ENCODE measurements at regions not wholly inside any gene's neighbourhood (a gene's known extent, or its start where the extent isn't known, plus 50 kb on each side); places are given as distances from the start of the nearest gene placed in this dataset.
"Not testable (repeated sequence)": the region's sequence is repeated elsewhere in the genome, so short reads cannot be mapped to it uniquely, and the experiment has no call there.

- Mint-ChIP-seq H3K27me3 (ENCODE audit: insufficient read depth) (peaks cover 11% of the 10 kb centered on the region), H3K4me3 (no peak overlapping the region), H3K36me3 (ENCODE audit: low read depth) (no peaks in the 10 kb centered on the region), H3K27ac (no peak overlapping the region), H3K4me1 (ENCODE audit: low read depth) (no peaks in the 10 kb centered on the region), H3K9me3 (no peaks in the 10 kb centered on the region)
- no peak for DNase-seq (ENCODE audit: low spot score)
- intact Hi-C loops (cut with micrococcal nuclease), result no loop called here
Observed at GRCh38 chr3:139258276-139258675, 85.5 kb upstream of the MRPS22 start.

- H3K9me3 Mint-ChIP-seq, result no peaks in the 10 kb centered on the region
- H3K4me1 Mint-ChIP-seq (ENCODE audit: low read depth), result no peaks in the 10 kb centered on the region
- H3K36me3 Mint-ChIP-seq (ENCODE audit: low read depth), result no peaks in the 10 kb centered on the region
- DNase-seq (ENCODE audit: low spot score), result no peak
- H3K27me3 Mint-ChIP-seq (ENCODE audit: insufficient read depth), result peaks cover 12% of the 10 kb centered on the region
- H3K27ac Mint-ChIP-seq, result no peak overlapping the region
- intact Hi-C loops (cut with micrococcal nuclease), result no loop called here
- H3K4me3 Mint-ChIP-seq, result no peak overlapping the region
Observed at GRCh38 chr3:139259398-139259797, 84.4 kb upstream of the MRPS22 start.

GRCh38 chr3:139260041-139260486 lies 83.8 kb upstream of the MRPS22 start:
- no peak overlapping the region for H3K27ac Mint-ChIP-seq
- no peaks in the 10 kb centered on the region for H3K4me1 Mint-ChIP-seq (ENCODE audit: low read depth)
- peaks cover 12% of the 10 kb centered on the region for H3K27me3 Mint-ChIP-seq (ENCODE audit: insufficient read depth)
- intact Hi-C loops (cut with micrococcal nuclease), result no loop called here
- no peaks in the 10 kb centered on the region for H3K36me3 Mint-ChIP-seq (ENCODE audit: low read depth)
- no peaks in the 10 kb centered on the region for H3K9me3 Mint-ChIP-seq
- DNase-seq (ENCODE audit: low spot score), result no peak
- H3K4me3 Mint-ChIP-seq, result no peak overlapping the region

DNA sequence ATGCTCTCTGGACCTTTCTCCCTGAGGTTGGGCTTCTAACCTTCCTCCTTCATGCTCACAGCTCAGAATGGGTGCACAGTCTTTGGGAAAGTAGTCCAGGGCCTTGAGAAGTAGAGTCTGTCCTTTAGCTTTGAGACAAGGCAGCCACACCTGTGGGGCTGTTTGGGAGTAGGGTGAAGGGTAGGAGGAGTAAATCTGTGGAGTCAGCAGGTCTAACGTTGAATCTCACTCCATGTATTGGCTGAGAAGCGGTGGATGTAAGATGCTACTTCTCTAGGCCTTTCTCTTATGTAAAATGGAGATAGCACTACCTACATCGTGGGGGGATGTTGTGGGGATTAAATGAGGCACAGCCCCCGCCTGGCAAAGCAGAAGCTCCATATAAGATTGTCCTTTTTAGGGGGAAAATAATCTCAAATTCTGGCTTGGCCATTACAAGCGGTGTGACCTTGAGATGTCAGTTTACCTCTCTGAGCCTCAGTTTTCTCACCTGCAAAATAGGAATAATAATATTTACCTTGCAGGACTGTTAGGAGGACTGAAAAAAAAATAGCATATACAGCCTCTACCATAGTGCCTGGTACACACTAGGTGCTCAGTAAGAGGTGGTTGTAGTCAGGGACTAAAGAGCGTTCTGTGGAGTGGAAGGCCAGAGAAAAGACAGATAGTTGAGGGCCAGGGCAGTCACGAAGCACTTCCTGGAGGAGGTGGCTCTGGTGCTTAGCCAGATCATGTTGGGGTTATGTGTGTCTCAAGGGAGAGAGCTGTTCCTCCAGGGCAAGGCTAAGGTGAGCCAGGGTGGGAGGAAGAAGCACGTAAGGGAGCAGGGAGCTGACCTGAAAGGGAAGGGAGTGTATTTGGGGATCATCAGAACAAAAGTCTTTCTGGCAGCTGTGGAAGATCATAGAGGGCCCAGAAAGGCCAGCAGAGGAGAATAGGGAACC lies 82.8 kb upstream of the MRPS22 start:
- Mint-ChIP-seq H3K27ac (no peak overlapping the region), H3K4me3 (no peak overlapping the region), H3K4me1 (ENCODE audit: low read depth) (no peaks in the 10 kb centered on the region), H3K27me3 (ENCODE audit: insufficient read depth) (peaks cover 9% of the 10 kb centered on the region), H3K36me3 (ENCODE audit: low read depth) (no peaks in the 10 kb centered on the region), H3K9me3 (no peaks in the 10 kb centered on the region)
- no peak for DNase-seq (ENCODE audit: low spot score)
- intact Hi-C loops (cut with micrococcal nuclease), result no loop called here

DNA sequence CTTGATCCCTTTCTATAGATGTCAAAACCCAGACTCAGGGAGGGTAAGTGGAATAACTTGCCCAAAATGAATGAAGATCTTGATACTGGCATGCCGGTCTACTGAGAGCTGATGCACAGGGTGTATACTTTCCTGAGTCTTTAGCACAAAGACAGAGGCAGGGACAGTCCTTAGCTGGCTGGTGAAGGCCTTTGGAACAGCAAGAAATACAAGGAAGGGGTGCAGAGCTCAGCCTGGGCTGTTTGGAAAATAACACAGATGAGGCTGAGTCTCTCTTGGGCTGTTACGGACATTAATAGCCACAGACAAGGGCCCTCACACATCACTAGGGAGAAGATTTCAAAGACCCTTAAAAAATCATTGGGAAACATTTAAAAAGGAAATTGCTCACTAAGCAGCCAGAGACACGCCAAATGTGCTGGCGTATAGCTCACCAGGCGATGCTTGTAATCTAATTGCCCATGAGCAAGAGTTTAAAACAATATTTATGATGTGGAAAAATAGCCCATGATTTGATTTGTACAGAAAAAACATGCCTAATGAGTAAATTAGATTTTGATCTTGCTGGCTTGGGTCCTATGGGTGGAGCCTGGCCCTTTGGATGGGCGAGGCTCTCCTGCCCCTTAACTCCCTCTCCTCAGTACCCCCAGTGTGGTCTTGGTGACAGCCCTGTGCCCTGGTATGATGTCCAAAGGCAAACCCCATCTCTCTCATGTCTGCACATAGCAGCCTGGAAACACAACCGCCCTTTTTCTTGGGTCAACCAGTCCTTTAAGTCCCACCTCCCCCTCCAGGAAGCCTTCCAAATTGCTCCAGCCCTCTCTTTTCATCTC lies 81.8 kb upstream of the MRPS22 start:
- intact Hi-C loops (cut with micrococcal nuclease), result no loop called here
- H3K27me3 Mint-ChIP-seq (ENCODE audit: insufficient read depth), result peaks cover 9% of the 10 kb centered on the region
- no peaks in the 10 kb centered on the region for H3K36me3 Mint-ChIP-seq (ENCODE audit: low read depth)
- DNase-seq (ENCODE audit: low spot score), result no peak
- no peak overlapping the region for H3K27ac Mint-ChIP-seq
- H3K4me1 Mint-ChIP-seq (ENCODE audit: low read depth), result no peaks in the 10 kb centered on the region
- H3K4me3 Mint-ChIP-seq, result no peak overlapping the region
- H3K9me3 Mint-ChIP-seq, result no peaks in the 10 kb centered on the region

GRCh38 chr3:139263798-139264197 lies 80.0 kb upstream of the MRPS22 start:
- Mint-ChIP-seq H3K4me1 (ENCODE audit: low read depth) (no peaks in the 10 kb centered on the region), H3K36me3 (ENCODE audit: low read depth) (no peaks in the 10 kb centered on the region), H3K4me3 (no peak overlapping the region), H3K27ac (no peak overlapping the region), H3K27me3 (ENCODE audit: insufficient read depth) (peaks cover 4% of the 10 kb centered on the region), H3K9me3 (no peaks in the 10 kb centered on the region)
- intact Hi-C loops (cut with micrococcal nuclease), result no loop called here
- DNase-seq (ENCODE audit: low spot score), result no peak

DNA sequence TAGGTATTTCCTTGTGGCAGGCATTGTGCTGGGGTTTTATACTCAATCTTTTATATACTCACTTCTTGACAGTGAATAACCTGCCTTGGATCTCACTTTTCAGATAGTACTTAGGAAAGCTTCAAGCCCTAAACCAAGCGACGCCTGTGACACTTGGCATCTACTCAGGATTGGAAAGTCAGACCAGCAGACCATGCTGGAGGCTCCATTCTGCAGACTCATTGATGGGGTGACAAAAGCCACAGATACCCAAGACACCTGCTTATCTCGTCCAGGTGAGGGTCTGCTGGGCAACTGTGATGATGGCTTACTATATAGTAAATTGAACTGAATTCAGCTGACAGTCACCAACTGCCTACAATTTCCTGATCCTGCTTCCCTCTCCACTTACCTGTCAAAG lies 79.4 kb upstream of the MRPS22 start:
- no peak overlapping the region for H3K27ac Mint-ChIP-seq
- peaks cover 4% of the 10 kb centered on the region for H3K27me3 Mint-ChIP-seq (ENCODE audit: insufficient read depth)
- H3K9me3 Mint-ChIP-seq, result no peaks in the 10 kb centered on the region
- intact Hi-C loops (cut with micrococcal nuclease), result no loop called here
- H3K4me1 Mint-ChIP-seq (ENCODE audit: low read depth), result no peaks in the 10 kb centered on the region
- no peak for DNase-seq (ENCODE audit: low spot score)
- no peak overlapping the region for H3K4me3 Mint-ChIP-seq
- H3K36me3 Mint-ChIP-seq (ENCODE audit: low read depth), result no peaks in the 10 kb centered on the region

- no peaks in the 10 kb centered on the region for H3K9me3 Mint-ChIP-seq
- H3K4me3 Mint-ChIP-seq, result no peak overlapping the region
- H3K4me1 Mint-ChIP-seq (ENCODE audit: low read depth), result no peaks in the 10 kb centered on the region
- no peaks in the 10 kb centered on the region for H3K36me3 Mint-ChIP-seq (ENCODE audit: low read depth)
- H3K27ac Mint-ChIP-seq, result no peak overlapping the region
- intact Hi-C loops (cut with micrococcal nuclease), result no loop called here
- no peak for DNase-seq (ENCODE audit: low spot score)
- H3K27me3 Mint-ChIP-seq (ENCODE audit: insufficient read depth), result peaks cover 4% of the 10 kb centered on the region
Observed at GRCh38 chr3:139265131-139266016, 78.4 kb upstream of the MRPS22 start.

DNA sequence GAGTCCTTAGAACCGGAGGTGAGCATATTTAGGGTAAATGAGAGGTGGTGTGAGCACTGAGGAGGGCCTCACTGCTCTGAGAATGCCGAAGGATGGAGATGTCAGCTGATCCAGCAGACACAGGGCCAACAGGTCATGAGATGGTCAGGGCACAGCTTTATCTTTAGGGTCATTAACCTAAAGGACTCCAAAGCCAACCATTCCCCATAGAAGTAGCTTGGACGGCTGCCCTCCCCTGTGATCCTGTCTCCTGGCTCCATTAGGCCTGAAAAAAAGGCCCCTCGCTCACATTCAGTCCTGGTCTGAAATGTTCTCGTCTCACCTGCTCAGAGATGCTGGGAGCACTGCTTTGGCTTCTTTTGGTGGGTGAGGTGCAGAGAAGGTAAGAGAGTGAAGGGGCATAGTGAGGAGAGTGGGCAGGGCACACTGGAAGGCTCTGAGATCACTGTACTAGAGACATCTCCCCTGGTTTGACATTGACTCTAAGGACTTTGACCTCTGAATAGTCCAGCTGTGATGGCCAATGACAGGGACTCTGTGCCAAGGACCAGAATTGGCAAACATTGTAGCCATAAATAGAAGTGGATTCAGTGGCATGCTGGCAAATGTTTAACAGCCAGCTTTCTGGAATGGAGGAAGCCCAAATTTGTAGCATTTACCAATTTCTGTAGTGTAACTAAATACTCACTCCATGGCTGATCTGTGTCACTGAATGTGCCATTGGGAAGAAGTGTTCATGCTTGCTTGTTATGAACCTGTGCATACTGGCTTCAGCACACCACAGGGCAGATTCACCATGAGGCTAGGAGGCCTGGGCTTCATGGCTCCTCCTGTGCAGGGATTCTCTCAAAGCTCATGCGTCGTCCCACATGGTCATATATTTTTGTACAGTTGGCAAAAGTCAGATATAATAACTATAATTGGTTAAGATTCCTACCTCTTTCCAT lies 76.2 kb upstream of the MRPS22 start:
- Mint-ChIP-seq H3K27me3 (ENCODE audit: insufficient read depth) (peaks cover 3% of the 10 kb centered on the region), H3K4me1 (ENCODE audit: low read depth) (no peaks in the 10 kb centered on the region), H3K4me3 (no peak overlapping the region), H3K9me3 (no peaks in the 10 kb centered on the region), H3K36me3 (ENCODE audit: low read depth) (no peaks in the 10 kb centered on the region), H3K27ac (no peak overlapping the region)
- intact Hi-C loops (cut with micrococcal nuclease), result no loop called here
- no peak for DNase-seq (ENCODE audit: low spot score)

GRCh38 chr3:139269984-139270383 lies 73.8 kb upstream of the MRPS22 start:
- no peak overlapping the region for H3K4me3 Mint-ChIP-seq

GRCh38 chr3:139270652-139271051 lies 73.2 kb upstream of the MRPS22 start:
- DNase-seq (ENCODE audit: low spot score); H3K4me3 Mint-ChIP-seq; H3K4me1 Mint-ChIP-seq (ENCODE audit: low read depth); H3K27me3 Mint-ChIP-seq (ENCODE audit: insufficient read depth); H3K27ac Mint-ChIP-seq; intact Hi-C loops (cut with micrococcal nuclease); H3K36me3 Mint-ChIP-seq (ENCODE audit: low read depth); H3K9me3 Mint-ChIP-seq: not testable (repeated sequence)

More at GRCh38 chr3:139269984-139270383, 73.8 kb upstream of the MRPS22 start:
- intact Hi-C loops (cut with micrococcal nuclease), result no loop called here
- Mint-ChIP-seq H3K4me1 (ENCODE audit: low read depth) (no peaks in the 10 kb centered on the region), H3K27me3 (ENCODE audit: insufficient read depth) (peaks cover 4% of the 10 kb centered on the region), H3K9me3 (no peaks in the 10 kb centered on the region), H3K36me3 (ENCODE audit: low read depth) (no peaks in the 10 kb centered on the region), H3K27ac (no peak overlapping the region)
- DNase-seq (ENCODE audit: low spot score), result no peak
